Effector CD8-positive, alpha-beta T cell (primary cell): ENCODE measurements at regions not wholly inside any gene's neighbourhood (a gene's known extent, or its start where the extent isn't known, plus 50 kb on each side); places are given as distances from the start of the nearest gene placed in this dataset.
"Not testable (repeated sequence)": the region's sequence is repeated elsewhere in the genome, so short reads cannot be mapped to it uniquely, and the experiment has no call there.

ENCODE experiments used
- DNase-seq: peaks from one replicate; lab custom pipeline; 2025; lab: John Stamatoyannopoulos, UW

DNA sequence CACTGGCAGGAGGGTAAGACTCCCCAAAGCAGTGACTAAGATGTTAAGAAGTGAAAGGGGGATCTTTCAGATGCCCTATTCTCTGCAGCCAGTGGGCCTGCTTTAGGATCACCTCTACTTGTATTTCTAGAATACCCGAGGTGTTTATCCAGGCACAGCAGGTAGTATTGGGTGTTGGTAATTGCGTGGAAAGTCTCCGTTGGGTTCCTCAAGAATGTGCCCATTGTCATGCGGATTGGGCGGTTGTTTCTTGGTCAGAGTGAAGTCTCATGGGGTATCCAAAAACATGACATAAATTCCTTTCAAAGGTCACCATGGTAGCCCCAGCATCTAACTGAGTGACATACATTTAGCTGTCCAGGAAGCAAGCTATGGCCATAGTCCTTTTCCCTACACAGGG, 308.8 kb downstream of the RPIA start:
- DNase-seq = no peak

DNA sequence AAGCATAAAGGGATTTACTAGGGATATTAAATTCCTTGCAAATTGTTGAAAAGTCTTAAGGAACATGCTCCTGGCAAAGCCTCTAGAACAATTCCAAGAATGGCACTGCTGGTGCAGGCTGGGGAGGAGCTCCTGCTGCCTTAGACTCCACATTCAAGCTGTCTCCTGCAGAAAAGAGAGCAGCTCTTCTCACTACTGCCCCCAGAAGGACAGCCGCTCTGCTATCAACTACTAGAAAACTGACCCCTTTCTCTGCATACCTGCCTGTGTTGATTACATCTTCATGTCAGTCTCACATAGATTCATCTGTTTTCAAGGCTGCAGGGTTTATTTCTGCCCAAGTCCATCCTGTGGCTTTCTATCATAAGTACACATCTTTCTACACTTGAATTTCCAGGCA, 312.8 kb downstream of the RPIA start:
- not testable (repeated sequence) for DNase-seq

- DNase-seq = not testable (repeated sequence)
Measured at GRCh38 chr2:89020566-89020965, 329.1 kb downstream of the RPIA start.

DNA sequence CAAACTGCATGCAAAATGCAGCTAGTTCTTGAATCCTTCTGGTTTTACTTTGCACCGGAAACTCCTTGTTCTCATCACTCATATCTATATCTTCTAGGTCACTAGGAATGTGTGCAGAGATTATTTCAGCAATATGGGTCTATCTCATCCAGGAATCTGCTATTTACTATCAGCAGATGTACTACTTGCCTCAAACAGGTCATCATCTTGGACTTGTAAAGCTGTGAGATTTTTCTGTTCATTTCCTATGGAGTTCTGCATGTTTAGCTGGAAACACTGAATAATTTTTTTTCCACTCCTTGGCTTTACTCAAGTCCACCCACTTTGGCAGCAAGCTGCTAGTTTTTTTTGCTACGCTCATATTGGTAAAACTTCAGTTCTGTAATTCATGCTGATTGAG, 334.8 kb downstream of the RPIA start:
- DNase-seq = not testable (repeated sequence)

DNA sequence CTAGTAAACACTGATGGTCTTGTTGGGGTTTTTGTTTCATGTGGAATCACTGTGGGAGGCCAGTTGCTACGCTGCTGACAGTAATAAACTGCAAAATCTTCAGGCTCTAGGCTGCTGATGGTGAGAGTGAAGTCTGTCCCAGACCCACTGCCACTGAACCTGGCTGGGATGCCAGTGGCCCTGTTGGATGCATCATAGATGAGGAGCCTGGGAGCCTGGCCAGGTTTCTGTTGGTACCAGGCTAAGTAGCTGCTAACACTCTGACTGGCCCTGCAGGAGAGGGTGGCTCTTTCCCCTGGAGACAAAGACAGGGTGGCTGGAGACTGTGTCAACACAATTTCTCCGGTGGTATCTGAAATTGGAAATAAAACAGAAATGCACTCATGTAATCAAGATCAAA, 335.6 kb downstream of the RPIA start:
- not testable (repeated sequence) for DNase-seq

DNA sequence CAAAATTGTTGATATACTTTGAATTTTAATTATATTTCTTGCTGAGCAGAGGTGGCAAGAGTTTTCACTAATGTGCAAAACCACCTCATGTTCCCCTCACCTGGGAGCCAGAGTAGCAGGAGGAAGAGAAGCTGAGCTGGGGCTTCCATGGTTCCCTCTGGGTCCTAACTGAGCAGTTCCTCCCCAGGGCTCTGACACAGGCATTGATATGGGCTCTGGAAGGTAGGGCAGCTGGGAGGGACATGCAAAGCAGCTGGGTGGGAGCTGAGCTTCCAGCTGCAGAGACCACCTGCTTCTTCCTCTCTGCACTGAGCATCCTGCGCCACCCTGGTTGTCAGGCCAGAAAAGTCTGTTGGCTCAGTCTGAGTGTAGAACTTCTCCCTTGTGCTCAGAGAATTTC, 336.1 kb downstream of the RPIA start:
- not testable (repeated sequence) for DNase-seq

- not testable (repeated sequence) for DNase-seq
Measured at GRCh38 chr2:89029257-89029656, 337.8 kb downstream of the RPIA start.

- not testable (repeated sequence) for DNase-seq
Measured at GRCh38 chr2:89048138-89049066, 356.9 kb downstream of the RPIA start.

GRCh38 chr2:89058616-89059015, 367.1 kb downstream of the RPIA start:
- not testable (repeated sequence) for DNase-seq

DNA sequence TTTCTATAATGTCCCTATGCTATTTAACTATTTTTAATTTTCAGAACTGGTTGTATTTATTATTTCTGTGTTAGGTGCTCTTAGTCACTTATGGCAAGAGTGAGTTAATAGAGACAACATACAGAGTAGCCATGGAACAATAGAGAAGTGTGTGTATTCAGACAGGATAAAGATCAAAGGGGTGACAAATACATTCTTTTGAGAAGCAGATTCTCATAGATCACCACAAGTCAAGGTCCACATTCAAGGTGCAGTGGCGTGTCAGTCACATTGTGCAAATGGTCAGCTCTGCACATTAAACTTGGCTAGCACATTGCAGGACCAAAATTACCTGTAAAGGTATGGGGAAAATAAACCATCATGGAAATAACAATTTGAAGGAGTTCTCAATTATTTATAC, 369.7 kb downstream of the RPIA start:
- DNase-seq = not testable (repeated sequence)

DNA sequence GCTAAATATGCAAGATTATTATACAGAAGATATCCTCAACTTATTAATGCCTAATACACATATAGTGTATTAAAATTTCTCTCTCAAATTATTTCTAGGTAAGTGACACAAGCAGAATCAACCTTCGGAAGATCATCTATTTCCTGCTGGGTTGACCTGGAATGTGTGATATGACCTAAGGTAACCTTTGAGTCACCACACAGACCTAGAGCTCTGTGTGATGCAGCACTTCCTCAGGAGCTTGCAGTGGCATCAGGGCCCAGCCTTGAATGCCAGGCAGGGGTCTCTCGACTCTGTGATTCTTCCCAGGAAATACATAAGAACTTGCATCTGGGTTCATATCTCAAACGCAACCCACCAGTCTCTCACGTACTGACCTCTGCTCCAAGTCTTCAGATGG, 385.3 kb downstream of the RPIA start:
- not testable (repeated sequence) for DNase-seq

GRCh38 chr2:89092911-89093310, 401.4 kb downstream of the RPIA start:
- DNase-seq = not testable (repeated sequence)

- DNase-seq = not testable (repeated sequence)
Measured at GRCh38 chr2:89095060-89095459, 403.6 kb downstream of the RPIA start.

- not testable (repeated sequence) for DNase-seq
Measured at GRCh38 chr2:89102587-89102986, 411.1 kb downstream of the RPIA start.

DNA sequence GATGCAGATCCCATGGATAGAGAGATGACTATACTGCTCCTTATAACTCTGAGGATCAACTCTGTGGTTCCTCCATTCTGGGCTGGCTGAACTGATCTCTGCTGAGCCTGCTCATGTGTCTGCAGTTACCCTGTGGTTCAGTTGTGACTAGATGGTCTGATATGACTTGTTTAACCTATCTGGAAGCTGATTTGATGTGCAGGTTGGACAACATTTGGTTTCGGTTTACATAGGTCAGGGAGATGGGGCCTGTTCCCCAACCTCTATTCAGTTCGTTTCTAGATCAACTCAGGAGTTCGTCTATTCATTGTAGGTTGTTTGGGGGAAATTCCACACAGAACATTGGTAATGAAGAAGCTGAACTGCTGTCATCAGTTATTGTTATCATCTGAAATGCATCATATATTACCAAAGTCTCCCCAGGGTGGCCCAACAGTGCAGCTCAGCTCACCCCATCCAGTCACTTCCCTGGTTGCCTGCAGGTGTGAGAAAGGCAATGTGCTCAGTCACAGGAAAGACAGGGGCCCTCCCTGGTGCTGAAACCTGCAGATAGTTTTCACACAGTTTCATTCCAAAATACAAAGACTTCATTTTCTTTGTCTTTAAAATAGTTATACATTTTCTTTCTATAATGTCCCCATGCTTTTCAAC, 415.0 kb downstream of the RPIA start:
- not testable (repeated sequence) for DNase-seq

DNA sequence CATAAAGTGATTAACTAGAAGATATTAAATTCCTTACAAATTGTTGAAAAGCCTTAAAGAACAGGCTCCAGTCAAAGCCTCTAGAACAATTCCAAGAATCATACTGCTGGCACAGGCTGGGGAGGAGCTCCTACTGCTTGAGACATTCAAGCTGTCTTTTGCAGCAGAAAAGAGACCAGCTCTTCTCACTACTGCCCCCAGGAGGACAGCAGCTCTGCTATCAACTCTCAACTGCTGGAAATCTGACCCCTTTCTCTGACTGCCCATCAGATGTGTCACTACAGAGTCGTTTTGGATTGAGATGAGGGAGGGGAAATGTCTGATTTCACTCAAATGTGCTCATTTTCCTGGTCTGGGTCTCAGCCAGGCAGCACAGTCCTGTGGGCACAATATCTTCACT, 421.0 kb downstream of the RPIA start:
- not testable (repeated sequence) for DNase-seq

DNA sequence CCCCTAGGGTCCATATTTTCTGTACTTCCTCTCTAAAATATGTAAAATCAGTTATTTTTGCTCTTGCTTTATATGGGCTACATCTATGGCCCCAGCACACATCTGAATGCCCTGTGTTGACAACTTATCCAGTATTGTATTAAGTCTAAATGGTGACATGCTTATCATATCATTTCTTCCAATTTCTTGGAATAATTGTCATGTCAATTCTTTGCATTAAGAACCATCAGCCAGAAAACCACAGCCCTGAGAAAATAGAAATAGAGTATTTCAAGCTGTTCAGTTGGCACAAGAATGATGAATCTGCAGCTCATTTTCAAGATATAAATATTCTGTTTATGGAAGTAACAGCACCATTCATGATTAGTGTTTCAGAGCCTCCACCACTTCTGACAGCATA, 421.8 kb downstream of the RPIA start:
- DNase-seq = not testable (repeated sequence)

GRCh38 chr2:89129440-89129839, 438.0 kb downstream of the RPIA start:
- DNase-seq = not testable (repeated sequence)

DNA sequence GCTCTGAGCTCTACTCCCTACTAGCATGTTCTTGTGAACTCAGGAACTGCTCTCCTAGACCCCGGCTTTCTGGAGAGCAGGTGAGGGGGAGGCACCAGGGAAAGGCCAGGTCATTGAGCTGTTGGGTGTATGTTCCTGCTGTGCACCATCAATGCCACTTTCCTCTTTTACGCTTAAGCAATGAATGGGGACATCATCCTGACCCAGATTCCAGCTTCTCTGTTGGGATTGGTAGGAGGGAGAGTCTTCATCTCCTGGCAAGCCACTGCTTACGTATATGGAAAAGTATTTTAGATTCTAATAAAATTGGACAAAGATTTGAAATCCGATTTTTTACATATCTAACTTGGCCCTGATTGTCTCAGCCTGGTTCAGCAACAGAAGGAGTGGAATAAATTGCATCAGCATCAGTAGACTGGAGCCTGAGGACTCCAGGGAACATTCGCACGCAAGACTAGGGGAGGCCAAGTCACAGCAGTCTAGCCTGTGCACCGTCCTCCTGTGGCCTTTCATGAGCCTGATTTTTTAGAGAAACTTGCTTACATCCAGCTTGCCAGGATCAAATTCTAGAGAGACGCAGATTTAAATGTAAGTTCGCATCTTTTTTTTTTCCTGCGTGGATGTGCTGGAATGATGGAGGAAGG, 439.3 kb downstream of the RPIA start:
- DNase-seq = not testable (repeated sequence)

DNA sequence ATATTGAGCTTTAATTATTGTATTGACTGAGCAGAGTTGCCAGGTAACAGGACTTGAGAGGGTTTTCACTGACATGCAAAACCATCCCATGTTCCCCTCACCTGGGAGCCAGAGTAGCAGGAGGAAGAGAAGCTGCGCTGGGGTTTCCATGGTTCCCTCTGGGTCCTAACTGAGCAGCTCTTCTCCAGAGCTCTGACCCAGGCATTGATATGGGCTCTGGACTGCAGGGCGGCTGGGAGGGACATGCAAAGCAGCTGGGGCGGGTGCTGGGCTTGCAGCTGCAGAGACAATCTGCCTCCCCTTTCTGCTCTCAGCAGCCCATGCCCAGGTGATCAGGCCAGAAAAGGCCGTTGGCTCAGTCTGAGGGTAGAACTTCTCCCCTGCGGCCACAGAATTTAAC, 451.5 kb downstream of the RPIA start:
- not testable (repeated sequence) for DNase-seq

- not testable (repeated sequence) for DNase-seq
Measured at GRCh38 chr2:89145342-89145741, 453.9 kb downstream of the RPIA start.

DNA sequence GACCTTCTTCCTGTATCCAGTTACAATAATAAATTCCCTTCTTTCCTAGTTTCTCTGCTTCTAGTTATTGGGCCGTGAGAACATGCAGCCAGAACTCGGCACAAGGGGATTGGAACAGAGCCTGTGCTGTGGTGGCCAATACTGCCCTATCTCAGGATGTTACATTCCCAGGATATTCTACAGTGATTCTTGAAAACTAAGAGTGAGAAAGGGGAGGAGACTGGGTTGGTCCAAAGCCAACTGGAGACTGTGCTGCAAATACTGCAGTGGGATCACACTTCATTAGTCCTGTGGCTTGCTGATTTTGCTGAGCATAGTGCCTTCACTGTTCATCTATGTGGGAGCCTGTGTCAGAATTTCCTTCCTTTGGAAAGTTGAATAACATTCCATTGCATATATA, 456.8 kb downstream of the RPIA start:
- not testable (repeated sequence) for DNase-seq
